ENCODE measurements at regions not wholly inside any gene's neighbourhood (a gene's known extent, or its start where the extent isn't known, plus 50 kb on each side); places are given as distances from the start of the nearest gene placed in this dataset.

- no peak for DNase-seq (ENCODE audit: extremely low spot score)
- ChIA-PET CTCF (interaction anchor here (2.0 kb wide), 1 partner anchor 323 kb away, joined by 6 read pairs; no protein-coding TSS in a partner anchor), POLR2A (no interaction called here)
- no peak for TF ChIP-seq CTCF (IDR thresholded peaks at IDR 0.05; ENCODE audit: control extremely low read depth, extremely low read depth, low read depth, missing control alignments)
Measured at GRCh38 chr7:112573302-112574039, 92.7 kb downstream of the LSMEM1 start.

GRCh38 chr7:112575864-112576263, 95.1 kb downstream of the LSMEM1 start:
- POLR2A ChIA-PET: no interaction called here
- no peak for TF ChIP-seq CTCF (IDR thresholded peaks at IDR 0.05; ENCODE audit: control extremely low read depth, extremely low read depth, low read depth, missing control alignments)
- CTCF ChIA-PET: no interaction called here
- DNase-seq (ENCODE audit: extremely low spot score): no peak

- no peak for TF ChIP-seq CTCF (IDR thresholded peaks at IDR 0.05; ENCODE audit: control extremely low read depth, extremely low read depth, low read depth, missing control alignments)
- DNase-seq (ENCODE audit: extremely low spot score): no peak
- ChIA-PET CTCF (interaction anchor here (0.7 kb wide), 1 partner anchor 581 kb away, joined by 3 read pairs; no protein-coding TSS in a partner anchor), POLR2A (no interaction called here)
Measured at GRCh38 chr7:112579388-112579787, 98.6 kb downstream of the LSMEM1 start.

- ChIA-PET CTCF (interaction anchor here (0.5 kb wide), 1 partner anchor 447 kb away, joined by 3 read pairs; no protein-coding TSS in a partner anchor), POLR2A (no interaction called here)
- TF ChIP-seq CTCF (IDR thresholded peaks at IDR 0.05; ENCODE audit: control extremely low read depth, extremely low read depth, low read depth, missing control alignments): no peak
- no peak for DNase-seq (ENCODE audit: extremely low spot score)
Measured at GRCh38 chr7:112580717-112581435, 100.1 kb downstream of the LSMEM1 start.

- no peak for TF ChIP-seq CTCF (IDR thresholded peaks at IDR 0.05; ENCODE audit: control extremely low read depth, extremely low read depth, low read depth, missing control alignments)
- ChIA-PET CTCF (interaction anchor here (1.0 kb wide), 1 partner anchor 9 kb away, joined by 3 read pairs; no protein-coding TSS in a partner anchor), POLR2A (no interaction called here)
- DNase-seq (ENCODE audit: extremely low spot score): no peak
Measured at GRCh38 chr7:112581529-112581928, 100.7 kb downstream of the LSMEM1 start.

- CTCF ChIA-PET: interaction anchor here (0.9 to 1.6 kb wide), 2 partner anchors 15 to 18 kb away, joined by 3 read pairs; no protein-coding TSS in a partner anchor
- no peak for TF ChIP-seq CTCF (IDR thresholded peaks at IDR 0.05; ENCODE audit: control extremely low read depth, extremely low read depth, low read depth, missing control alignments)
- DNase-seq (ENCODE audit: extremely low spot score): no peak
- POLR2A ChIA-PET: no interaction called here
Measured at GRCh38 chr7:112584290-112584689, 103.5 kb downstream of the LSMEM1 start.

All from GM10248 (cell line).